A549 (cell line): ENCODE measurements at regions not wholly inside any gene's neighbourhood (a gene's known extent, or its start where the extent isn't known, plus 50 kb on each side); places are given as distances from the start of the nearest gene placed in this dataset.

Source experiments
- ATAC-seq, 2 experiments: fragments of 200-7000 bp in 1 of 2; fragments of >200 bp in 1 of 2; cut with Nextera tagmentation in 1 of 2; cut with Tn5 transposase in 1 of 2; 3 replicates each; pipeline versions ENCODE4 v1.8.0 to v1.9.1; 2018 to 2020; ENCODE audit warnings: mild to moderate bottlenecking in 1 of 2, moderate library complexity in 1 of 2
- CTCF ChIA-PET: fragments of 300-600 bp; sonication (Branson Sonifier 250); formaldehyde crosslinking; extraction: SDS; loops from one replicate; lab custom pipeline; 2021; ENCODE audit warnings: antibody characterized with exemption, inconsistent platforms; lab: Yijun Ruan, JAX
- POLR2A ChIA-PET: fragments of 350-600 bp; formaldehyde crosslinking; extraction: SDS; loops from one replicate; lab custom pipeline; 2021; ENCODE audit warnings: antibody characterized with exemption, inconsistent platforms; lab: Yijun Ruan, JAX
- DNase-seq, 2 experiments: peaks; one replicate each; pipeline versions ENCODE4 v3.0.0 to v3.0.0-alpha.2; 2011 to 2016; ENCODE audit warnings: low read depth in 1 of 2, low spot score in 1 of 2
- FAIRE-seq: peaks from 2 replicates; lab custom pipeline; 2011; peaks lifted over from hg19 to GRCh38; lab: Jason Lieb, UNC
- H3K27ac ChIP-seq, 2 experiments: fragments of >200 bp; sonication (Bioruptor Twin); formaldehyde crosslinking; 3 replicates each; pipeline ENCODE4 v1.5.1; 2016 to 2017
- H3K4me1 ChIP-seq: fragments of >200 bp; sonication (Bioruptor Twin); formaldehyde crosslinking; 3 replicates; pipeline ENCODE4 v1.6.1; 2016
- H3K4me2 ChIP-seq: fragments of >200 bp; sonication (Bioruptor Twin); formaldehyde crosslinking; 3 replicates; pipeline ENCODE4 v1.6.1; 2016
- H3K4me3 ChIP-seq: fragments of >200 bp; sonication (Bioruptor Twin); formaldehyde crosslinking; 3 replicates; pipeline ENCODE4 v1.5.1; 2016
- H3K9me3 ChIP-seq: fragments of >200 bp; sonication (Bioruptor Twin); formaldehyde crosslinking; 3 replicates; pipeline ENCODE4 v1.6.1; 2016
- CBX2 ChIP-seq: fragments of 200-600 bp; sonication (generic); IDR thresholded peaks from 2 replicates; pipeline ENCODE4 v1.6.1; 2016; ENCODE audit warnings: low read depth, mild to moderate bottlenecking, borderline replicate concordance
- CHD4 ChIP-seq: fragments of 200-600 bp; sonication (generic); IDR thresholded peaks from 2 replicates; pipeline ENCODE4 v1.6.1; 2016; ENCODE audit warnings: antibody characterized with exemption, mild to moderate bottlenecking, borderline replicate concordance
- CTCF ChIP-seq: fragments of >200 bp; sonication (Bioruptor Twin); formaldehyde crosslinking; IDR thresholded peaks from 3 replicates; pipeline ENCODE4 v1.5.1; 2016
- EHF ChIP-seq: fragments of 250-450 bp; sonication (Bioruptor Pico); IDR thresholded peaks from 2 replicates; pipeline ENCODE4 v1.5.0; 2020; ENCODE audit warnings: mild to moderate bottlenecking
- ESRRA ChIP-seq: fragments of 150-350 bp; IDR thresholded peaks from 2 replicates; pipeline ENCODE4 v1.6.1; 2014; ENCODE audit warnings: mild to moderate bottlenecking, low read length, borderline replicate concordance
- GATA3 ChIP-seq: IDR thresholded peaks from 2 replicates; pipeline ENCODE4 v1.6.1; 2012; ENCODE audit warnings: borderline replicate concordance
- HDAC2 ChIP-seq: fragments of 200-600 bp; sonication (generic); IDR thresholded peaks from 2 replicates; pipeline ENCODE4 v1.6.1; 2016
- HEYL ChIP-seq: fragments of 250-450 bp; sonication (Bioruptor Pico); IDR thresholded peaks from 2 replicates; pipeline ENCODE4 v1.8.0; 2021; ENCODE audit warnings: mild to moderate bottlenecking, moderate library complexity
- HOXA7 ChIP-seq: fragments of 250-450 bp; sonication (Bioruptor Pico); IDR thresholded peaks from 2 replicates; pipeline ENCODE4 v1.5.0; 2020; ENCODE audit warnings: mild to moderate bottlenecking, moderate library complexity
- HOXB5 ChIP-seq: fragments of 250-450 bp; sonication (Bioruptor Pico); IDR thresholded peaks from 2 replicates; pipeline ENCODE4 v1.5.0; 2020; ENCODE audit warnings: mild to moderate bottlenecking, moderate library complexity
- JUN ChIP-seq, 2 experiments: fragments of >200 bp; sonication (Bioruptor Twin); formaldehyde crosslinking; IDR thresholded peaks; 2 replicates in 1 of 2; 3 replicates in 1 of 2; pipeline ENCODE4 v1.6.1; 2016 to 2017
- JUNB ChIP-seq: fragments of >200 bp; sonication (Bioruptor Twin); formaldehyde crosslinking; IDR thresholded peaks from 2 replicates; pipeline ENCODE4 v1.6.1; 2016
- MAFK ChIP-seq: fragments of 450-650 bp; IDR thresholded peaks from 2 replicates; pipeline ENCODE4 v1.6.1; 2014; ENCODE audit not compliant: partially characterized antibody
- MAZ ChIP-seq: fragments of 150-350 bp; IDR thresholded peaks from 2 replicates; pipeline ENCODE4 v1.6.1; 2014; ENCODE audit warnings: antibody characterized with exemption, low read depth, low read length, borderline replicate concordance
- PHF8 ChIP-seq: fragments of 200-600 bp; sonication (generic); IDR thresholded peaks from 2 replicates; pipeline ENCODE4 v1.6.1; 2016; ENCODE audit warnings: low read depth, mild to moderate bottlenecking, antibody characterized with exemption, moderate library complexity, borderline replicate concordance
- RAD21 ChIP-seq, 2 experiments: fragments of >200 bp in 1 of 2; sonication (Bioruptor Twin) in 1 of 2; formaldehyde crosslinking in 1 of 2; IDR thresholded peaks in 1 of 2; conservative IDR thresholded peaks in 1 of 2; 2 replicates in 1 of 2; 3 replicates in 1 of 2; pipeline ENCODE4 v1.6.1; 2012 to 2018; ENCODE audit warnings: inconsistent platforms in 1 of 2
- RARB ChIP-seq: fragments of 250-450 bp; sonication (Bioruptor Pico); IDR thresholded peaks from 2 replicates; pipeline ENCODE4 v1.8.0; 2021; ENCODE audit warnings: mild to moderate bottlenecking, moderate library complexity
- RFX5 ChIP-seq: fragments of 450-650 bp; IDR thresholded peaks from 2 replicates; pipeline ENCODE4 v1.7.1; 2014; ENCODE audit warnings: antibody characterized with exemption, mild to moderate bottlenecking, moderate library complexity
- TP53 ChIP-seq: fragments of 250-450 bp; sonication (Bioruptor Pico); IDR thresholded peaks from 2 replicates; pipeline ENCODE4 v1.5.0; 2021; ENCODE audit warnings: mild to moderate bottlenecking, moderate library complexity
- ZFP36 ChIP-seq: fragments of 450-650 bp; IDR thresholded peaks from 2 replicates; pipeline ENCODE4 v1.6.1; 2014; ENCODE audit warnings: borderline replicate concordance; ENCODE audit not compliant: partially characterized antibody
- ZNF302 ChIP-seq: fragments of 250-450 bp; sonication (Bioruptor Pico); IDR thresholded peaks from 2 replicates; pipeline ENCODE4 v1.9.0; 2021; ENCODE audit warnings: inconsistent platforms, mild to moderate bottlenecking, moderate library complexity
- ZSCAN20 ChIP-seq: fragments of 250-450 bp; sonication (Bioruptor Pico); IDR thresholded peaks from 2 replicates; pipeline ENCODE4 v1.8.0; 2022; ENCODE audit warnings: mild to moderate bottlenecking, moderate library complexity
- WGBS: methylation state at CpG from one replicate; pipeline ENCODE4 v1.1.6; 2017; ENCODE audit errors: missing lambda C conversion rate; 5-methylcytosine and 5-hydroxymethylcytosine counted together
- TF ChIP-seq, protein P1 (sequence below): fragments of 250-450 bp; sonication (Bioruptor Pico); IDR thresholded peaks from 2 replicates; pipeline ENCODE4 v1.5.0; 2021; ENCODE audit warnings: mild to moderate bottlenecking, moderate library complexity, borderline replicate concordance
- TF ChIP-seq, protein P2 (sequence below): IDR thresholded peaks from 2 replicates; pipeline ENCODE4 v1.6.1; 2012; ENCODE audit warnings: low read depth, borderline replicate concordance
- TF ChIP-seq, protein P3 (sequence below): fragments of 450-650 bp; IDR thresholded peaks from 2 replicates; pipeline ENCODE4 v1.6.1; 2014; ENCODE audit warnings: antibody characterized with exemption
- TF ChIP-seq, protein P4 (sequence below): IDR thresholded peaks from 2 replicates; pipeline ENCODE4 v1.6.1; 2012

DNA sequence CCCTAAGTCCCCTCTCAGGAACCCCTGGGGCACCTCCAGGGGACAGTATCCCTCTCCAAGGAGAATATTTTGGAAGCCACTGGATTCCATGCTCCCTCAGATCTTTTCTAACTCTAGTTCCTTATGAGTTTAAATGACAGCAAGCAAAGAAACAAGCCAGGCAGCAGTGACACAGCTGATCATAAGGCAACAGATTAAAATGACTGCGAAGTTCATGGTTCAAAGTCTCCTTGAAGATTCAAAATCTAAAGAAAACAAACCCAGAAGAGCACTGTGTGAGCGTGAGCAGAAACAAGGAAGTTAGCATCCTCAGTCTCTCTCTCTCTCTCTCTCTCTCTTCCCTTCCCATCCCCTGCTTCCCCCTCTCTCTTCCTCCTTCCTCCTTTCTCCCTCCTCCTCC, 316.7 kb upstream of the SLC30A5 start (continued):
- TF ChIP-seq GATA3: no peak

GRCh38 chr5:68778484-68778883, 315.3 kb upstream of the SLC30A5 start:
- no peaks in the 10 kb centered on the region for H3K4me1 ChIP-seq
- ATAC-seq (no peak), FAIRE-seq (no peak), DNase-seq (no peak)
- H3K27ac ChIP-seq: no peak overlapping the region
- H3K4me3 ChIP-seq: no peak overlapping the region
- no peak for TF ChIP-seq MAFK
- POLR2A ChIA-PET: no interaction called here
- H3K4me2 ChIP-seq: no peak overlapping the region
- no peaks in the 10 kb centered on the region for H3K9me3 ChIP-seq
- CTCF ChIA-PET: no interaction called here

GRCh38 chr5:68780299-68780955, 313.4 kb upstream of the SLC30A5 start:
- Histone ChIP-seq H3K9me3 (peaks cover 7% of the 10 kb centered on the region; the same call in 1 of the 3 replicates), H3K4me2 (no peak overlapping the region), H3K4me3 (no peak overlapping the region), H3K4me1 (no peaks in the 10 kb centered on the region), H3K27ac (no peak overlapping the region)
- 67% methylated on average over 1 of the region's 1 CpG for WGBS
- FAIRE-seq (no peak), ATAC-seq (no peak), DNase-seq (no peak)
- TF ChIP-seq, protein P1, sequence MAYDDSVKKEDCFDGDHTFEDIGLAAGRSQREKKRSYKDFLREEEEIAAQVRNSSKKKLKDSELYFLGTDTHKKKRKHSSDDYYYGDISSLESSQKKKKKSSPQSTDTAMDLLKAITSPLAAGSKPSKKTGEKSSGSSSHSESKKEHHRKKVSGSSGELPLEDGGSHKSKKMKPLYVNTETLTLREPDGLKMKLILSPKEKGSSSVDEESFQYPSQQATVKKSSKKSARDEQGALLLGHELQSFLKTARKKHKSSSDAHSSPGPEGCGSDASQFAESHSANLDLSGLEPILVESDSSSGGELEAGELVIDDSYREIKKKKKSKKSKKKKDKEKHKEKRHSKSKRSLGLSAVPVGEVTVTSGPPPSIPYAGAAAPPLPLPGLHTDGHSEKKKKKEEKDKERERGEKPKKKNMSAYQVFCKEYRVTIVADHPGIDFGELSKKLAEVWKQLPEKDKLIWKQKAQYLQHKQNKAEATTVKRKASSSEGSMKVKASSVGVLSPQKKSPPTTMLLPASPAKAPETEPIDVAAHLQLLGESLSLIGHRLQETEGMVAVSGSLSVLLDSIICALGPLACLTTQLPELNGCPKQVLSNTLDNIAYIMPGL: no peak
- TF ChIP-seq RFX5: no peak
- TF ChIP-seq CBX2: no peak
- no peak for TF ChIP-seq RARB (CRISPR knock-in tag)
- TF ChIP-seq ZFP36: no peak
- TF ChIP-seq EHF (CRISPR knock-in tag): no peak
- TF ChIP-seq CHD4: no peak
- no peak for TF ChIP-seq TP53
- TF ChIP-seq HDAC2: no peak
- TF ChIP-seq ZSCAN20: no peak
- TF ChIP-seq, protein P2, sequence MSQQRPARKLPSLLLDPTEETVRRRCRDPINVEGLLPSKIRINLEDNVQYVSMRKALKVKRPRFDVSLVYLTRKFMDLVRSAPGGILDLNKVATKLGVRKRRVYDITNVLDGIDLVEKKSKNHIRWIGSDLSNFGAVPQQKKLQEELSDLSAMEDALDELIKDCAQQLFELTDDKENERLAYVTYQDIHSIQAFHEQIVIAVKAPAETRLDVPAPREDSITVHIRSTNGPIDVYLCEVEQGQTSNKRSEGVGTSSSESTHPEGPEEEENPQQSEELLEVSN: no peak
- TF ChIP-seq ZNF302 (CRISPR knock-in tag): no peak
- TF ChIP-seq, protein P3, sequence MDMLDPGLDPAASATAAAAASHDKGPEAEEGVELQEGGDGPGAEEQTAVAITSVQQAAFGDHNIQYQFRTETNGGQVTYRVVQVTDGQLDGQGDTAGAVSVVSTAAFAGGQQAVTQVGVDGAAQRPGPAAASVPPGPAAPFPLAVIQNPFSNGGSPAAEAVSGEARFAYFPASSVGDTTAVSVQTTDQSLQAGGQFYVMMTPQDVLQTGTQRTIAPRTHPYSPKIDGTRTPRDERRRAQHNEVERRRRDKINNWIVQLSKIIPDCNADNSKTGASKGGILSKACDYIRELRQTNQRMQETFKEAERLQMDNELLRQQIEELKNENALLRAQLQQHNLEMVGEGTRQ: no peak
- no peak for TF ChIP-seq HOXA7 (CRISPR knock-in tag)
- TF ChIP-seq JUNB: no peak
- ChIA-PET CTCF (interaction anchor here (0.7 to 0.8 kb wide), 3 partner anchors 22 to 277 kb away, joined by 3 read pairs; no protein-coding TSS in a partner anchor), POLR2A (no interaction called here)

GRCh38 chr5:68793074-68793473, 300.7 kb upstream of the SLC30A5 start:
- H3K4me1 ChIP-seq: no peaks in the 10 kb centered on the region
- ChIA-PET POLR2A (no interaction called here), CTCF (no interaction called here)
- DNase-seq (no peak), FAIRE-seq (no peak), ATAC-seq (no peak)
- no peak overlapping the region for H3K27ac ChIP-seq
- H3K4me3 ChIP-seq: no peak overlapping the region
- no peaks in the 10 kb centered on the region for H3K9me3 ChIP-seq
- H3K4me2 ChIP-seq: no peak overlapping the region
- no peak for TF ChIP-seq GATA3
- no peak for TF ChIP-seq PHF8
- no peak for TF ChIP-seq ZNF302 (CRISPR knock-in tag)
- TF ChIP-seq HEYL (CRISPR knock-in tag): no peak
- no peak for TF ChIP-seq MAZ
- TF ChIP-seq ESRRA: no peak
- TF ChIP-seq, protein P4, sequence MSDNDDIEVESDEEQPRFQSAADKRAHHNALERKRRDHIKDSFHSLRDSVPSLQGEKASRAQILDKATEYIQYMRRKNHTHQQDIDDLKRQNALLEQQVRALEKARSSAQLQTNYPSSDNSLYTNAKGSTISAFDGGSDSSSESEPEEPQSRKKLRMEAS: no peak
- TF ChIP-seq HOXB5 (CRISPR knock-in tag): no peak
- no peak for TF ChIP-seq RAD21 (conservative IDR thresholded peaks at IDR 0.05 in 1 of 2, IDR thresholded peaks at IDR 0.05 in 1 of 2)
- no peak for TF ChIP-seq JUN (IDR thresholded peaks at IDR 0.05)
- TF ChIP-seq CTCF: no peak
- 6% methylated on average over 1 of the region's 1 CpG for WGBS
